ENCODE measurements at regions not wholly inside any gene's neighbourhood (a gene's known extent, or its start where the extent isn't known, plus 50 kb on each side); places are given as distances from the start of the nearest gene placed in this dataset.

DNA sequence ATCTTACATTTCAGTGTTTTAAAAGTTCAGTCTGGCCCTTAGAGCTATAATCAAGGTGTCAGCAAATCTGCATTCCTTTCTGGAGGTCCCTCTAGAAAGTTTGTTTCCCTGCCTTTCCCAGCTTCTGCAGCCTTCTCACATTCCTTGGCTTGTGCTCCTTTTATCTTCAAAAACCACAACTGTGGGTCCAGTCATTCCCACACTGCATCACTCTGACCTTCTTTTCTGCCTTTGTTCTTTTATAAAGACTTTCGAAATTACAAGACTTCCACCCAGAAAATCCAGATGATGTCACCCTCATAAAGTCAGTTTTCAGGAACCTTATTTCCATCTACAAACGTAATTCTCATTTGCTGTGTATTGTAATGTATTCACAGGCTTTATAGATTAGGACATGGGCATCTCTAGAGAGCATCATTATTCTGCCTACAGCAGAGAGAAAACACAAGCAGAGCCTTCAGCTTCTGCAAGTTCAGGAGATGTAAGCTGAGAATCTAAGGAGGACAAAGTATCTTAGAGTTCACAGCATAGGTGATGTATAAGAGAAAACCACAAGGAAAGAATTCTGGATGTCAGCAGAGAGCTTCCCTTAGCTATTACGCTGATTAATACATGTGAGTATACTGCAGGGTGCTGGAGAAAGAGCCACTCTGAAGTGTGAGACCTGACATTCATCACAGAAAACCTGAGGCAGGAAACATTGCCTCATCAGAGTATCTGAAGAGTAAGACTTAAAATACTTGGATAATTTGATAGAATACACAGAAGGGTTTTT, 1100.2 kb downstream of the CBLN2 start:
- H3K4me1 Mint-ChIP-seq, result no peaks in the 10 kb centered on the region
- peaks cover 3% of the 10 kb centered on the region for H3K9me3 Mint-ChIP-seq
- intact Hi-C loops (cut with micrococcal nuclease), result no loop called here
- H3K27ac Mint-ChIP-seq, result no peak overlapping the region
- H3K27me3 Mint-ChIP-seq, result no peaks in the 10 kb centered on the region
- DNase-seq, result no peak
- H3K36me3 Mint-ChIP-seq (ENCODE audit: low read depth), result no peaks in the 10 kb centered on the region
- H3K4me3 Mint-ChIP-seq, result no peak overlapping the region

DNA sequence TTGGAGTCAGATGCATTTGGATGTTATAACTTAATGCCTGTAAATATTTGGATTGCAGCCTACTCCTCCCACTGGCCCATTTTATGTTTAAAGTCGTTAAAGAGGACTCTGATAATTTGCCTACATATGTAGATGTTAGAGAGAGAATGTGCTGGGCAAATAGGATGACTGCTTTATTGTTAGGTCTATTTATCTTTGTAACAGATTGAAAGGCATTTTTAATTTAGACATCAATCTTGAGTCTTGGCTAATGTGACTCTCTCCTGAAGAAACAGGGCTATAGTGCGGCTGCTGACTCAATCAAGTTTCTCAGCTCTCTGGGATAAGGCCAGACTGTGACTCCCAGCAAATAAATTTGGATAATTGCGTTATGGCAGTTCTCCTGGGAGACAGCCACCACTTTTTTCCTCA, 1101.4 kb downstream of the CBLN2 start:
- no peaks in the 10 kb centered on the region for H3K36me3 Mint-ChIP-seq (ENCODE audit: low read depth)
- intact Hi-C loops (cut with micrococcal nuclease), result no loop called here

DNA sequence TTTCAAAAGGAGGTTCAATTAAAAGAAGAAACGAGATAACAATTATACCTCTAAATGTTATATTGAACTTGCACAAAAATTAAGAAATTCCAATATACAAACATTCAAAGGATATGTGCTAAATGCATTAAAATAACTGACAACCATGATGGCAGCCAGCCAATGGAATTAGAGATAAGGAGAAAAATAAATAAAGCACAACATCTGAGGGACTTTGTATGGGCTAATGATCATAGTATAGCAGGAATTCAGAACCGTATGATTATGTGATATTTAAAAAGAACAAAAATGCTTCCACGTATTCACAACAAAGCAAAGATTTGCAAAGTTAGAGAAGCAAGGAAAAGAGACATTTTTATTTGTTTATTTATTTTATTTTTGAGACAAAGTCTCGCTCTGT, 1103.0 kb downstream of the CBLN2 start:
- no peaks in the 10 kb centered on the region for H3K4me1 Mint-ChIP-seq
- H3K27ac Mint-ChIP-seq, result no peak overlapping the region
- H3K36me3 Mint-ChIP-seq (ENCODE audit: low read depth), result no peaks in the 10 kb centered on the region
- intact Hi-C loops (cut with micrococcal nuclease), result no loop called here
- no peak overlapping the region for H3K4me3 Mint-ChIP-seq
- peaks cover 3% of the 10 kb centered on the region for H3K9me3 Mint-ChIP-seq
- H3K27me3 Mint-ChIP-seq, result no peaks in the 10 kb centered on the region
- no peak for DNase-seq

More for the DNA sequence above, 1101.4 kb downstream of the CBLN2 start:
- Mint-ChIP-seq H3K4me3 (no peak overlapping the region), H3K4me1 (no peaks in the 10 kb centered on the region), H3K27me3 (no peaks in the 10 kb centered on the region), H3K27ac (no peak overlapping the region), H3K9me3 (peaks cover 3% of the 10 kb centered on the region)
- DNase-seq, result no peak

DNA sequence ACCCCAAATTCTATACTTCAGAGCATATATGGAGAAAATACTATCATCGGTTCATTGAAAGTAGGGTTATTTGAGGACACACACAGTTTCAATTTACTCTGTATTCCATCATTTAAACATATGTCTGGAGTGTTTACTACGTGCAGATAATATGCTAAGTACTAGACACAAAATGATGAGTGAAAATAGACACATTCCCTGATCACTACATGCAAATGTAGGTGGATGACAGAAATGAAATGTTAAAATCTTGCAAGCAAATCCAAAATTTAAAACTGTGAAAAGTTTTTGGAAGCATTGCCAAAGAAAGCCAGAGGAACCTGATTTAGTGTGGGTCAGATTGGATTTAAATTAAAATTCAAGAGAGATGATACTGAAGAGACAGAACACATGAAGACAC, 1106.6 kb downstream of the CBLN2 start:
- Mint-ChIP-seq H3K27me3 (no peaks in the 10 kb centered on the region), H3K27ac (no peak overlapping the region), H3K4me3 (no peak overlapping the region), H3K36me3 (ENCODE audit: low read depth) (no peaks in the 10 kb centered on the region), H3K9me3 (no peaks in the 10 kb centered on the region), H3K4me1 (no peaks in the 10 kb centered on the region)
- intact Hi-C loops (cut with micrococcal nuclease), result no loop called here
- no peak for DNase-seq

DNA sequence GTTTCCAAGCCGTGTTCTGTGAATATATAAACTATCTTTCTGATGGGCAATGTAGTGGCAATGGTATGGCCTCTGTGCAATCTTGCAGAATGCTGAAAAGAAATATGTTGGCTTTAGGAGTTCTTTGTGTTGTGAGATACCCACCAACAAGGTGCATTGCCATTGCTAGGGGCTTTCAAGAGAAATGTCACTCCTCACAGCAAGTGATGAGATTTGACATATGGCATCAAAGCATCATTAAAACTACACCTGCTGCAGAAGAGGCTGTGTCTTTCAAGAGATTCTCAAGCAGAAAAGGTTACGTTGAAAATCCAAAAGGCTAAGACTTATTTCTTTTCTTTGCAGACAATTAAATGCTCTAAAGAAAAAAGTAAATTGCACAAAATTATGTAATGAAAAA, 1110.8 kb downstream of the CBLN2 start:
- Mint-ChIP-seq H3K27me3 (no peaks in the 10 kb centered on the region), H3K4me3 (no peak overlapping the region), H3K4me1 (no peaks in the 10 kb centered on the region), H3K9me3 (no peaks in the 10 kb centered on the region), H3K27ac (no peak overlapping the region), H3K36me3 (ENCODE audit: low read depth) (no peaks in the 10 kb centered on the region)
- intact Hi-C loops (cut with micrococcal nuclease), result no loop called here
- no peak for DNase-seq

DNA sequence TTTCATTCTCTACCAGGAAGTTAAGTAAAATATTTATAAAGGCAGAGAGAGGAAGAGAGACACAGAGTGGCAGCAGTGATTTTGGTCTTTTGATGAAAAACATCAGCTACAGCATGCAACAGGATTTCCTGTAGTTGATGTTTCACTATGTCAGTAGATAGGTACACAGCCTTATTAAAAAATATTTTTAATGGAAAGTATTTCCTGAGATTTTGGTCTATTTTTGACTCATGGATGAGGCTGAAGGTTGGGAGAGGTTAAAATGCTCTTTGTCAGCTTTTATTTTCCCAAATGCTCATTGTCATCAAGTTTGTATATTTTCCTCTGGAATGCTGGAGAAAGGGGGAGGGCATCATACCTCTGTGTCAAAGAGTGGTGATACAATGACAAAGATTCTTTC, 1112.5 kb downstream of the CBLN2 start:
- intact Hi-C loops (cut with micrococcal nuclease), result no loop called here
- H3K4me1 Mint-ChIP-seq, result no peaks in the 10 kb centered on the region

DNA sequence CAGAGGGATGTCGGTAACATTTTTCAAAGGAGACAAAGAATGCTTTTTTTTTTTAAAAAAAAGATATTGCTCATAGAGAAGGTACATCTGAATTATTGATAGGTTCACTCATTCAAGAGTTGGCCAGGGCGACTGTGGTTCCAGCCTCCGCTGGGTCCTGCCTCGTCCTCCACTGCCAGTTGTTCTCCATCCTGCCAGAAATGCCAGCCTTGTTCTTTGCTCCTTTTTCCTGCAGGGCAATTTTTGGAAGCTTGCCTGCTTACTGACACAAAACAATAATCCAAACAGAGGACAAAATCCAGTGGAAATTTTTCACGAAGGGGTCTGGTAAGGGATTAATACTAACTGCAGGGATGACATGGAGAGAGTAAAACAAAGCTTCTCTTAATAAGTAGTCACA, 1113.0 kb downstream of the CBLN2 start:
- intact Hi-C loops (cut with micrococcal nuclease), result no loop called here
- no peak for DNase-seq
- Mint-ChIP-seq H3K36me3 (ENCODE audit: low read depth) (no peaks in the 10 kb centered on the region), H3K27ac (no peak overlapping the region), H3K4me3 (no peak overlapping the region), H3K27me3 (no peaks in the 10 kb centered on the region), H3K4me1 (no peaks in the 10 kb centered on the region), H3K9me3 (no peaks in the 10 kb centered on the region)

More for the DNA sequence above, 1112.5 kb downstream of the CBLN2 start:
- Mint-ChIP-seq H3K4me3 (no peak overlapping the region), H3K9me3 (no peaks in the 10 kb centered on the region), H3K27ac (no peak overlapping the region), H3K27me3 (no peaks in the 10 kb centered on the region), H3K36me3 (ENCODE audit: low read depth) (no peaks in the 10 kb centered on the region)
- DNase-seq, result no peak

DNA sequence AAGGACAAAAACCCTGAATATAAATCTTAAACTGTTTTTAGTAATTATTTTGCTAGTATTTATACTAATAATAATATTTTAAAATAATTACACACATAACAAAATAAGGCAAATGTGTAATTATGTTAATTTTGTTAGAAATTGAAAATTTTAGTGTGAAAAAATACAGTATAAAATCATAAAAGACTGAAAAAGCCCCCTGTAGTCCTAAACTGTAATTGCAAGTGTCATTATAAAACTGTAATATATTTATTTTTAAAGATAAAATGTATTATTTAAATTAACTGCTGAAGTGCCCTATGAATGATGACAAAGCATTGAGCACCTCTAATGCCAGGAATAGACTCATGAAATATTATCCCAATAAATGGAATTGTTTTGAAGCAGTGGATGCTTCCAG, 1117.7 kb downstream of the CBLN2 start:
- H3K4me3 Mint-ChIP-seq, result no peak overlapping the region
- no peak for DNase-seq
- H3K36me3 Mint-ChIP-seq (ENCODE audit: low read depth), result no peaks in the 10 kb centered on the region
- no peaks in the 10 kb centered on the region for H3K4me1 Mint-ChIP-seq
- H3K27ac Mint-ChIP-seq, result no peak overlapping the region
- no peaks in the 10 kb centered on the region for H3K9me3 Mint-ChIP-seq
- intact Hi-C loops (cut with micrococcal nuclease), result no loop called here
- H3K27me3 Mint-ChIP-seq, result no peaks in the 10 kb centered on the region

DNA sequence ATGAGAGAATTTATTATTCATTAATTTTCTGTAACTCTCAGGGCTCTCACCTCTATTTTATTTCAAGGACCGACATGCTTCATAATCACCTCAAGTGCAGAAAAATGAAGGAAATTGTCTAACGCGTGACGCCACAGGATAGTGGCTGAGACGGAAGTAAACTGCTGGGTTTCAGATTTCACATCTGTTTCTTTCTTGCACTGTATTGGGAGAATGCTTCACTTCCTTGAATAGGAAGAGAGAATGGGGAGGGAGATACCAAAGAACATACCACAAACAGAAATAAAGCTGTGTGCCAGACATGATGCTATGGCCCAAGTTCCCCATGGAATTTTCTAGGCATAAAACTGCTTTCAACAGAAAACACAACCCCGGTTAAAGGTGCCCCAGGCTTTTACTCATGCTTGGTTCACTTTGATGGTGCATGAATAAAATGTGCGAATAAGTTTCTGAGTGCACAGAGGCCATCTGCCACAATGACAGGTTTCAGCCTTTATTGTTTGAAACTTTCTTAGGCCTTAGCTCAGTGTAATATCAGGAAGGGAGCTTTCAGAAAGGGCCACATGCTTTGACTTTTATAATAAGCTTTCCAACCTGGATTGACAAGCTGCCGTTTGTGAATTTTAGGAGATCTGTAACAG, 1116.4 kb downstream of the SOCS6 start:
- Mint-ChIP-seq H3K27ac (no peak overlapping the region), H3K27me3 (no peaks in the 10 kb centered on the region), H3K36me3 (ENCODE audit: low read depth) (no peaks in the 10 kb centered on the region), H3K9me3 (no peaks in the 10 kb centered on the region), H3K4me3 (no peak overlapping the region), H3K4me1 (no peaks in the 10 kb centered on the region)
- intact Hi-C loops (cut with micrococcal nuclease), result no loop called here
- DNase-seq, result no peak

DNA sequence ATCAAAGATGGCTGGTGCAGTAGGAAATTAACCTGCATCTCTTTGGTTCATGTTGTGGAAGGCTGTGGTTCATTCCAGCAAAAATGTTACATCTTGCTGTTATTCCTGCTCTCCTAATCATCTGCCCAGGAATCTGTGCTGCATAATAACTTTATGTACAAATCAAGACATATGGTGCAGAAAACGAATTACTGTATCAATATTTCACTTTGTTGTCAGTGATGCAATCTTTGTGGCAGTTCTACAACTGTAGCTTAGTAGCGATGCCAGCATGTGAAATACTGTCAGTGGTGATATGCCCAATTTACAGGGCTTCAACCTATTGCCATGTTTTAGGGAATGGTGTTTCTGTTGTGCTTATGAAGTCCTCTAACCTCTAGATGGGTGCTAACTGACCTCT, 1114.7 kb downstream of the SOCS6 start:
- Mint-ChIP-seq H3K27me3 (no peaks in the 10 kb centered on the region), H3K4me1 (no peaks in the 10 kb centered on the region), H3K36me3 (ENCODE audit: low read depth) (no peaks in the 10 kb centered on the region), H3K9me3 (no peaks in the 10 kb centered on the region), H3K27ac (no peak overlapping the region), H3K4me3 (no peak overlapping the region)
- DNase-seq, result no peak
- intact Hi-C loops (cut with micrococcal nuclease), result no loop called here

DNA sequence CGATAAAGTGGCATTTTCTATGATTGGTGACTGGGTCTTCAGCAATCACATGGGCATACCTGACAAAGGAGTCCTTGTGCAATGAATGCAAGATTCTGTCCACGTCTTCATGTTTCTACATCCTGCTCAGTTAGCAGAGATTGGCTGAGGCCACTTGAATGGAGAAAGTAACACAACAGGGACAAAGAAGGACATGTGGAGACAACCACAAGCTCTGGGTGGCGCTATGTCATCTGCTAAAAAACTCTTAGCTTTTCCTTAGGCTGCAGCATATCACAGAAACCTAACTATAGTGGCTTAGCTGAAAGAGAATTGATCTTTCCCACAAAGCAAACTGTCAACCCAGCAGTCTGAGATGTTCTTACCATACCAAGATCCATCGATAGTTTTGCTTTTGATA, 1109.7 kb downstream of the SOCS6 start:
- Mint-ChIP-seq H3K9me3 (no peaks in the 10 kb centered on the region), H3K36me3 (ENCODE audit: low read depth) (no peaks in the 10 kb centered on the region), H3K4me3 (no peak overlapping the region)

DNA sequence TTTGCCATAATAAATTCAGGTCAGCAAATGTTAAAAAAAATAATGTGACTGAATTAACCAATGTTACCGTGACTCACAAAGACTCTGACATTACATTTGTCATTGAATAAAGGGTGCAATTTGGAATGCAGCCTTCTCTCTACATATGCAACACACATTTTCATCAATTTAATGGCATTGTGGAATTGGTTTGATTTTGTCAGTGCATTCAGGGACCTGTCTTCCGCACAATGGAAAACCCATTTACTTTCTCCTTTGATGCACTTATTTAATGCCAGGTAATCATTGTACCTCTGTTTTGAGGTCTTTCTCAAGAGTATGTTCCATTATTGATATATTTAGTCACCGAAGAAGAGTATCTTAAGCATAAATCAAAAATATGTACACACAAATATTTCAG, 1099.3 kb downstream of the SOCS6 start:
- Mint-ChIP-seq H3K27ac (no peak overlapping the region), H3K4me1 (no peaks in the 10 kb centered on the region), H3K9me3 (no peaks in the 10 kb centered on the region), H3K4me3 (no peak overlapping the region), H3K27me3 (no peaks in the 10 kb centered on the region), H3K36me3 (ENCODE audit: low read depth) (no peaks in the 10 kb centered on the region)
- intact Hi-C loops (cut with micrococcal nuclease), result no loop called here
- DNase-seq, result no peak

More for the DNA sequence above, 1109.7 kb downstream of the SOCS6 start:
- no peaks in the 10 kb centered on the region for H3K4me1 Mint-ChIP-seq
- DNase-seq, result no peak
- H3K27ac Mint-ChIP-seq, result no peak overlapping the region
- H3K27me3 Mint-ChIP-seq, result no peaks in the 10 kb centered on the region
- intact Hi-C loops (cut with micrococcal nuclease), result no loop called here

DNA sequence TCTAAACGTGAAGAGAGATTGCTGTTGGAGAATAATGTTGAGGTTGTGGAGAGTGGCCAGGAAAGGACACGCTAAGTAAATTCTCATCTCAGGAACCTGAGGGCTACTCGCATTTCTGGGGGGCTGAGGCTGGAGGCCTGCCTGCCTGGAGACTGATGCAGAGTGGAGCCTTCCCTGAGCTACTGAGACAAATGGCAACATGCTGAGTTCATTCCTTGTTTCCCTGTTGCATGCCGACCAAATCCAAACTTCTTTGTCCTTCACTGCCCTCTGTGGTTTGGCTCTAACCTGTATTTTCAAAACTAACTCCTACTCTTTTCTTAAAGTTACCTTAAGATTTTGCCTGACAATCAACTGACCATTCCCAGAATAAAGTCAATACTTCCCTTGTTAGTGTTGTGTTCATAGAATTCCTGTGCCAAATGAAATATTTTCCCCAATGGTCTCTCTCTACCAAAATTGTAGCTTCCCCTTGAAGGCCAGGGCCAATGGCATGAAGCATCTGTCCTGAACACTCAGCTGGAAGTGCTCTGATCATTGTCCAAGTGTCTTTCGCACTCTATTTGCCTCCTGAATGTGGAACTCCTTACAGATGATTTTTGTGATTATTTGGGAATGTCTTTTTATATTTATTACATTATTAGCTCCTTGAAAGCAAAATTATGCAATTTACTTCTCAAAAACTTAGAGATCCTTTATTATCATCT, 1085.6 kb downstream of the SOCS6 start:
- Mint-ChIP-seq H3K4me3 (no peak overlapping the region), H3K27ac (no peak overlapping the region), H3K4me1 (no peaks in the 10 kb centered on the region), H3K9me3 (no peaks in the 10 kb centered on the region), H3K36me3 (ENCODE audit: low read depth) (no peaks in the 10 kb centered on the region), H3K27me3 (no peaks in the 10 kb centered on the region)
- no peak for DNase-seq
- intact Hi-C loops (cut with micrococcal nuclease), result no loop called here

DNA sequence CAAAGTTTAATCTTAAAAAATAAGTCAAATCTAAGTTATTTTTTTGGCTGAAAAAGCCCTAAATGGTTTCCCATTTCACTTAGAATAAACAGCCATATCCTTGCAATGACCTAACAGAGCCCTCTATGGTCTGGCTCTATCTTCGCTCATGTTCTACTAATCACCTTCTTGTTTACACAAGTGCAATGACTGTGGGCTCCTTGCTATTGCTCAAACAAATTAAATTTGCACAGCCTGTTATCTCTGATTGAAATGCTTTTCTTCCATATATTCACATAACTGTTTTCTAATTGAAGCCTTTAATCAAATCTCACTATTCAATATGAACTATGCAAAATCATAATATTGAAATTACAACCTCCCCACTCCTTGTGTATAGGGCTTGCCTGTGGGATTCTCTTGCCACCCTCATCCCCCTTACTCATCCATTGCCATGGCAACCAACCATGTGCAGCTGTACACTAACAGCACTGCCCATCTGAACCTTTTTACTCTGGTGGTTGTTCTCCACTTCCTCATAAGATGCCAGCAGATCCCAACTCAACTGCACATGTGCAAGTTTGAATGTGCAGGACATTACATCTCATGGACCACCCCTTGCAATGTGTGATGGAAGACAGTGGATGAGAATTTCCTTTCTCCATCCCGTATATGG, 1083.2 kb downstream of the SOCS6 start:
- Mint-ChIP-seq H3K27ac (no peak overlapping the region), H3K4me3 (no peak overlapping the region), H3K9me3 (peaks cover 4% of the 10 kb centered on the region), H3K4me1 (no peaks in the 10 kb centered on the region), H3K36me3 (ENCODE audit: low read depth) (no peaks in the 10 kb centered on the region), H3K27me3 (no peaks in the 10 kb centered on the region)
- intact Hi-C loops (cut with micrococcal nuclease), result no loop called here
- no peak for DNase-seq

Measured in activated CD4-positive, alpha-beta T cell treated with anti-CD3 and anti-CD28 coated beads, Interleukin-2, amount 10 ng/mL, durations not matched to agents 24 days and 14 days (primary cell).